G401.6 (cell line): ENCODE measurements at regions not wholly inside any gene's neighbourhood (a gene's known extent, or its start where the extent isn't known, plus 50 kb on each side); places are given as distances from the start of the nearest gene placed in this dataset.
"Not testable (repeated sequence)": the region's sequence is repeated elsewhere in the genome, so short reads cannot be mapped to it uniquely, and the experiment has no call there.

Source experiments
- FAIRE-seq: peaks from 2 replicates; lab custom pipeline; 2012; peaks lifted over from hg19 to GRCh38; lab: Jason Lieb, UNC

DNA sequence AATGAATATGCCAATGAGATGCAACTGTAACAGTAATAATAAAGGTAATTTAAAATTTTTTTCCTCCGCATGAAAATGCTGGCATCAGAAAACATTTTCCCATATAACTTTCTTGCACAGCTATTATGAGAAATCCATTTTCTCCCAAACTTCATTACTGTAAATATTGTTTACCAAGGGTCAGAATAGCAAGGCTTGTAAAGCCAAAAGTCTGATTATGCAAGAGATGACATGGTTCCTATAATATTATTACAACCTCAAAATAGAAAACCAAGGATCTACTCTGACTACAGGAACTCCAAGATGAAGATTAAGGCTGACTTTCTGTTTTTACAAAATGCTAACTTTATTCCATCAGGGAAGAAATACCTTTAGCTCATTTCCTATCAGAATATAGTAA is 162.7 kb upstream of the CDK1 start:
- no peak for FAIRE-seq

DNA sequence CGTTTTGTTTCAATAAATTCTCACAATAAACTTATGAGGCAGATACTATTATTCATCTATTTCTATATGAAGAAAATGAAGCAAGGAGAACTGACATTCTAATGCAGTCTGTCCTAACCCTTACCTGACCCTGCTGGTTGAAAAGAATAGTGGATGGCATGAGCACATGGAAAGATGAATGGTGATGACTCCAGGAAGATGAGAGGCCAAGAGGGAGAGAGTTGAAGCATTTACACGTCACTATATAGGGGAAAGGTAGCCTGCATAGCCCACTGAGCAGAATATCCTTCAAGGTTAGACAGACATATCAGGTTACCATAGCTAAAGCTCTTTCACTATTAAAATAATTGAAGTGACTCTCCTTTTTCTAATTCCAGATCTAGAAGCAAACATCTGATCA is 163.9 kb upstream of the CDK1 start:
- no peak for FAIRE-seq

DNA sequence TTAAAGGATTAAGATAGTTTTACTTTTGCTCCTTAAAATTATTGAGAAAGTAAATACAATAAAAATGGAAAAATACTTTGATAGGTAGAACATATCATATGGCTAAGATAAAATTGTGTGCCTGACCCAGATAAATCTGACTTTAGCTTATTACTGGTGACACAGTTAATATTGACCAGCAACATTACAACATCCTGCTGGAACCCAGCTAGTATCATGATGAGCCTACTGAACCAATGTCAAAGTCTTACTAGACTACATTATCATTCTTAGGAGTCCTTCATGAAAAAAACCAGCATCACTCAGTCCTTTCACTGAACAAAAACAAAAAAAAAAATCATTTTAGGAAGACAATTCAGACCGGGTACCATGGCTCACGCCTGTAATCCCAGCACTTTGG is 164.8 kb upstream of the CDK1 start:
- FAIRE-seq, result no peak

DNA sequence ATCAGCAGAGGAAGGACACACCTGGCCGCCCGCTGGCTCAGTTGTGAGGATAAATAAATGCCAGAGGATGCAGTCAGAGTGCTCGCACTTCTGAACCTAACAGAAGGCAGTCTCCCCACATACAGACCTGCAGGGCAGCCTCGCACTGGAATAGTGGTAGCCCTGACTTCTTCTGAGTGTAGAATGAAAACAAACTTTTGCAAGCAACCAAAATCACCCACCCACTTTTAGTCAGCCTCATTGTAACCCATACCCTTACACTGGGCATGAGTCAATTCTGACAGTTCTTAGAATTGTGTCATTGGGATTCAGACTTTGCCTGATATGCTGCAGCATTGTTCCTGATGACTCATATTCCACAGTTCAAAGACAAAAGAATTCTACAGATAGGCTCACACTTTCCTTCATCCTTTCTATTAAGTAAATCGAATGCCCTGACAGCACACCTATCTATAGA is 167.0 kb upstream of the CDK1 start:
- FAIRE-seq, result no peak

DNA sequence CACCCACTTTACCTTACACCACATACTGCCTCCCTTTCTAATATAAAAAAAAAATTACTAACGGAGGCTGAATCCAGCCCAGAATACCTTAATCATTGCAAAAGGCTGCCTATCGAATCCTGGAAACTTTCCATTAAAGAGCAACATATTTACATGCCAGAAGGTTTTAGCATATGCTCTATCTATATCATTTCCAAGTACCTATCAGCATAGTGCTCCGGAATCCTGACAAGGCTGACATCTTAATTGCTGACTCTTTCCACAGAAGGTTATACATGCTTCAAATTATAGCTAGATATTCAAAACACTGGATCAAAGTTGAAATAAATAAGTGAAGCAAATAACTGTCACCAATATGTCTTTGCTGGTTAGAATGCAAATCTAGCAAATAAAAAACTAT is 170.9 kb upstream of the CDK1 start:
- FAIRE-seq, result no peak

DNA sequence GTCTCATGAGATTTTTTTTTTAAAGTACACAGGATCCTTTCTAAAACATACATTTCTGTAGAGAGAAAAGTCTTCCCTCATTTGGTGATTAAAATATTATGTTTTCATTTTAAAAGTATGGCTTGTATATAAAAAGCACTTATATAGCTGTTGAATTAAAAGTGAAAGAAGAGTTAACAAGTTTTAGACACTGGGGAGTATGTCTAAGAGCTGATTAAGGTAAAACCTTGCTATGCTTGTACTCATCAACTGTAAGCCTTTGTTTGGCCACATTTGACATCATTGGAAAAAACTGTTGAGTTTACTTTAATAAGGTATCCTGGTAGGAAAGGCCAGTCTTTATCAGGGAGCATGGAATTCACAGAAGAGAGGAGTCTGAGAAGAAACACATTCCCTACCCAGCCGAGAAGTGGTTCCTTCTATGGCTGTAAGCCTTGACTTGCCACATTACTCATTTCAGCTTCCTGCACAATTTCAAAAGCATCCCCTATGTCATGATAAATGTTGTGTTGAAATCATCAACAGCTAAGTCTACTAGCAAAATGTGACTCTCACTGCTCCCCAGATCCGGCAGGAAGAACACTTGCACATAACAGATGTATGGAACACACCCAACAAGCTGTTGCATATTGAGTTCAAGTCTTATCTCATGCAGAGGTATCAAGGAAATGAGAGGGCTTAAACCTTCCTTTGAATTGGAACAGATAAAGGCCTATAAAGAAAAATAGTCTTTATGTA is 171.8 kb upstream of the CDK1 start:
- FAIRE-seq, result no peak

DNA sequence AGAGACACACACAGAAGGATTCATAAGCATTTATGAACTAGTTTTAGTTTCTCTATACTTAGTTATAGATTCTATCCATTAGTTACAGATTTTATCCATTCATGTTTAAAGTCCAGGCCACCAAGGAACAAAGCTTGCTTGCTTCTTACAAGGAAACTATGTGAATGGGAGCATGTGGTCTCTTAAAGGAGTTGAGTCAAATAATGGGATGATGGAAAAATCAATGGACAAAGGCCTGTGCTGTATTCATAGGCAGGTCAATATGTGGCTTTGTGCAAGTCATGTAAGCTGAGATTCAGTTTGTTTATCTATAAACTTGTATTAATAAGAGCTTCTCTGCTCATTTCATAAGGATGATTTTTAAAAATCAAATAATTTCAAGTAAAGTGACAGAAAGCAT is 172.8 kb upstream of the CDK1 start:
- FAIRE-seq, result no peak

DNA sequence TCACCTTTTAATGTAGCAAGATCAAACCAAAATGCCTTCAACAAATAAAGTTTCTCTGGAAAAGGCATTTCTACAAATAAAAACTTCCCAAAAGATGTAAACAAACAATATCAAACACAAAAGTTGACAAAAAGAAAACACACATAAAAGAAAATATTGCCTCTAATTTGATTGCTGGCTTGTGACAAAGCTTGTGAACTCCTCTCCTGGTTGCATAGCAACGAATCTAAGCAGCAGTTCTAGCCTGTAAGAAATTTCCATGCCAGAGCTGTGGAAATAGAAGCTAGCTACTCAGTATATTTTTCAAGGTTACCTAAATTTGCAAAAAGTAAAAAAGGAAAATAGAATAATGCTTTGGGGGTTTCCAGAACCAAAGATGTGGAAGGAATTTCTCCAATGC is 173.9 kb upstream of the CDK1 start:
- no peak for FAIRE-seq

DNA sequence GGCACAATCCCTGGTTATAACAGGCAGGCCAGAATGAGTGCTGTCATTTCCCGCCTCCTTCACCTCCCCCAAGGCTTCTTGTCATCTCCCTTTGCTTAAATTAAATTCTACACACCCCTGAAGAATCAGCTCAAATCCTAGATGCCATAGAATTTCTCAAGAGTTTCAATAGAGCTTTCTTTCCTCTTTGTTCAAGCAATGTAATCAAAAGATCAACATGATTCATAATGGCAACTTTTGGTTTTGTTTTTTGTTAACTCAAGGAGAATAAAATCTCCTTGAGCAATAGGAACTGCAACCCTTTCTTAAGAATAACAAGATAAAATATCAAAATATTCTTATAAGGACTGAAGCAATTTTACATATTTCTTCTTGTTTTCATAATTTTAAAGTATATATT is 180.8 kb upstream of the CDK1 start:
- FAIRE-seq, result no peak

DNA sequence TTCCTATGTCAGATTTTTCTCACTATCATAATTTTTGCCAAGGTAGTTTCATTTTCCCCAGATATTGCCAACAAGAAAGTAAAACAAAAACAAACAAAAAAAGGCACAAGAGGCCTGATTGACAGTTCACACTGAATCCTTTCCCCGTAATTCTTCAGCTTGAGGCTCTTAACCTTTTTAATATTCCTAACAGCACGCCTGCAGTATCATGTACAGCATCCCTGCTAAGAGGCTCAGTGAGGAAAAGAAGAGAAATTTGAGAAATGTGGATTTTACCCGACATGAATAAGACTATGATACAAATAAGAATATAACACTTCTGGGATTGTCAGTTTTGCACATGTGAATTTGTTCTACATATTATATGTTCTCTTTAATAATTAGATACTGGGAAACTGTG is 182.4 kb upstream of the CDK1 start:
- FAIRE-seq, result no peak

DNA sequence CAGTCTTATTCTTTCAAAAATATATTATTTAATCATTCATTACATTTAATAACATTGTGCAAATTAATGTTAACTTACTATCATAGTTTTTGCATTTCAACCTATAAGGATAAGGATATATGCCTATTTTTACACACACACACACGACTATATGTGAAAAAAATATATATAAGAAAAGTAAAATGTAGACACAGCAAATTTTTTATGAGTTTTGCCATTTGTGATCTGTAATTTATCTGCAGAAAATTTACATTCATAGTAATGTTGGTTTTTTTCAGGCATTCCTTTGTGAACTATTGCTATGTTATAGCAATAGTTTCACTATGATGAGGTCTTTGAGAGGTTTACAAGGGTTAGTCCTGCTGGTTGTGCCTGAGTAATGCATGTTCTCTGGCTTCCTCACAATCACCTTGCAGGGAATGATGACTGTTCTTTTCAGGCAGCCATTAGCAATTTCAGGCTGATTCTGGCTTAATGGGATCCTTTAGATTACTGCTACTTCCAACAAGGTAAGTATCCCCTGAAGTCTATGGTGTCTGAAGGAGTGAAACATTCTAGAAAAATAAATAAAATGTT is 183.7 kb upstream of the CDK1 start:
- FAIRE-seq, result no peak

DNA sequence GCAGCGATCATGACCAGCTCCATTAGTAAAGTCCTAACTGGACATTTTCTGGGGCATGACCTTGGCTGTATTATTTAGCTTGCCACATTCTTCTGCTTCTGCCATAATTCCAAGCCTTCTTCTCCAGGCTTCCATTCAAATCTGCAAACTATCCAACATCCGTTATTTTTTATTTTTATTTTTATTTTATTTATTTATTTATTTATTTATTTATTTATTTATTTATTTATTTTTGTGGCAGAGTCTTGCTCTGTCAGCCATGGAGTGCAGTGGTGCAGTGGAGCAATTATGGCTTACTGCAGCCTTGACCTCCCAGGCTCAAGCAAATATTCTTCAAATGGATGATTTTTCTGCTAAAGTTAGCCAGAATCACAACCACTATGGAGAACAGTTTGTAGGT is 187.2 kb upstream of the CDK1 start:
- no peak for FAIRE-seq

DNA sequence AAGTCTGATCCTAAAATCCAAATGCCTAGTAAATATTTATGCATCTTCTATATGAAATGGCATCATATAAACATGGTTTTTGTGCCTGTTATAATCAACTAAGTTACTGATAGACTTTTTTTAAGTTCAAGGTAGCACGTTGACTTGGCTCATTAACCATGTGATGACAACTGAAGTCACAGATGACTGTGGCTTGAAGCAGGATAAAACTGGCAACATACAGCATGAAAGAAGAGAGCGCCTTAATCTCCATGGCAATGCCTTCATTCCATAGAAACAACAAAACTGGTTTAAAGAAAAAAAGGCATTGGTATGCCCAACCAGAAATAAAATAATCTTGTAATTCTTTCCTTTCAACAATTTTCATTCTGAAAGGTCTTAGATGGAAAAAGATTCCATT is 188.9 kb upstream of the CDK1 start:
- FAIRE-seq, result no peak

DNA sequence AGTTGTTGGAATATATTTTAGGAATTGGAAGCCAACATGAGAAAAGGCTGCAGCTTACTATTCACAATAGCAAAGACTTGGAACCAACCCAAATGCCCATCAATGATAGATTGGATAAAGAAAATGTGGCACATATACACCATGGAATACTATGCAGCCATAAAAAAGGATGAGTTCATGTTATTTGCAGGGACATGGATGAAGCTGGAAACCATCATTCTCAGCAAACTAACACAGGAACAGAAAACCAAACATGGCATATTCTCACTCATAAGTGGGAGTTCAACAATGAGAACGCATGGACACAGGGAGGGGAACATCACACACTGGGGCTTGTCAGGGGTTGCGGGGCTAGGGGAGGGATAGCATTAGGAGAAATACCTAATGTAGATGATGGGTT is 192.1 kb upstream of the ANK3 start:
- not testable (repeated sequence) for FAIRE-seq

DNA sequence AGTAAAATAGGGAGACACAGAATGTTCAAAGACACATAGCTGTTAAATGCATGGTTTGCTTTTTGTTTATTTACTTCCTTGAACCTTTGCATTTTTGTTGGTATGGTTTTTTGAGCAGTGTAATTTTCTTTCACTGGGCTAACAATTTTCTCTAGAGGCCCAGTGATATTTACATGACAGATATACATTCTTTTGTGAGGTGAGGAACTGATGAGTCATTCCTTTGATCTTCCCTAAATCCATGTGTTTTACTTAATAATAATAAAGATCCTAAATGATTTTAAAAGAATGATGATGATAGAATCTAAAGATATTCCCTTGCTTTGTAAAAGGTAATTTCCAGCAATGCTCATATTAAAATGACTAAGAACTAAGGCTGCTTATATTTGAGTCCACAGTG is 188.5 kb upstream of the ANK3 start:
- FAIRE-seq, result no peak

DNA sequence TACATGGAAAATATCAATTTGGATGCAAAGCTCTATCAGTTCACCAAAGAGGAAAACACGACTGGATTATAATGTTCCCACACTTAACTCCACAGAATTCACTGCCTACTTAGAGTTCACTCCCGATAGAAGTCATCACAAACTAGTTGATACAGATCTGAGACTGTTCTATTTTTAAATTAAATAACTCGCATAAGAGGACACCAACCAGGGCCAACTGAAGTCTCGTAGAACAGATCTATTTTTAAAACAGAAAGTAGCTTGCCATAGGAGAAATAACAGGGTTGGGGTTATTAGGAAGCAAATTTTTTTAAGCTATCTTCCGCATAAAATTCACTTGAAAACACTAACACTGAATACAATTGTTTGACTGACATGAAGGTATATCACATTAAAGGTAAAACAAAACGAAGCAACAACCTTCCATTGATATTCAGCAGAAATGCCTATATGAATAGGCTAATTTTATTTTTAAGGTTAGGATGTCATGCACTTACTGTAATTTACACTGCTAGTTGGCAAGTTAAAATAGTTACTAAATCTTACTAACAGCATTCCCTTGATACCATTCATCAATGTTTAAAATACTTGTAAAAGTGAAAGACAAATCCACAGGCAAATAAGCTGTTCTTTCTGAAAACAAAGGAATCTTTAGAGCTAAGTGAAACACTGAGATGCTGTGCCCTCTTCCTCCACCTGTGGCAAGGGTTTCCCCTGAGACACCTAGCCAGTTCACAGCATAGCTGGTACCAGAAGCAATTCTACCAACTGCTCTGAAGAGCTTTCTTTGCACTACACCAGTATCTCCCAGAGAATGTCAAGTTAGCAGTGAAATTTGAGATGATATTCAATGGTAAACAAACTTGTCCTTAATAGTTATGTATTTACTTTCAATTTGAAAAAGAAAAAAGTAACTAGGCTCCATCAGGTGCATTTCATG is 186.7 kb upstream of the ANK3 start:
- no peak for FAIRE-seq

DNA sequence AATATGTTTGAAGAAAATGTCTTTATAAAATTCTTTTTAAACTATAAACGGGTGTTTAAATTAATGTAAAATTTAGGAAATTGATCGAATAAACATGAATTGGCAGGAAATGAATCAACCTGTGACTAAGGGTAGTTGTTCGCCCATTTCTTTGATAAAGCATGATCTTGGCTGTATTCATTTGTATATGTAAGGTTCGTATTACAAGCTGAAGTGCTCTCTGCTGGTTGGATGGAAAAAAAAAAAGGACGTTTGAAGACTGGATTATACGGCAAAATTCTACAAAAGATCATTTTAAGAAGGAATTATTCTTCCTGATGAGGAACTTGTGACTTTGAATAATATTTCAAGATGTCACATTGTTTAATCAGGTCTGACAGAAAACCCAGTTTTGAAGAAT is 185.4 kb upstream of the ANK3 start:
- no peak for FAIRE-seq

DNA sequence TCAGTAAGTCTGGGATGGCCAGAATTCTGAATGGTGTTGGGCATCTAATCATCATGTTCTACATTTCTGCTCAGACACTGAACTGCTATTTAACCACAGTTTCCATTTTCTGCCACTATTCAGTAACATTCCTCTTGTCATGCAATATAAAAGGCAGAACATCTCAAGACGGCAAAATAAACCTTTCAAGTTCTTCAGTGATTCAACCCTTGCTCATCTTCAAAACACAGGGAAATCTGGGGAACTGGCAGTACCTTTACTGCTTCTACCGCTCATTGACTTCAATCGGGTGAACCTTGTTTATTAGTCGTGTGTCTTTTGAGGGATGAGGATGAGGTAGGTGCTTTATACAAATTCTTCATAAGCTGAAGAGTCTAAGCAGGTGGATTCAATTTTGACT is 184.7 kb upstream of the ANK3 start:
- FAIRE-seq, result no peak

DNA sequence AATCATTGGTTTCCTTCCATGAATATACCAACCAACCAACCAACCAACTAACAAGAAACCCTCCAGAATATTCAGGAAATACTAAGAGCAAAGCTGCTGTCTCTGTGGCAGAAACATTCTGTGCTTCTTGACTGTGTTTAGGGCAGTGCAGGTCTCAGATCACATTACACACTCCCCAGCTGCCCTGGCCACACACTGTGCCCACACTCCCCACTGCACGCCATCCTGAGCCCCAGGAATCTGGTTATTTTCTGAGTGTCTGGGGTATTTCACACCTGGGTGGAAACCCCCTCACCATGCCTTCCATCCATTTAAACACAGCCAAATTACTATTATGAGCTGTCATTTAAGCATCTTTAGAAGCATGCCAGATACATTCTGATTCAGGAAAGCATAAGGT is 183.7 kb upstream of the ANK3 start:
- FAIRE-seq, result no peak

DNA sequence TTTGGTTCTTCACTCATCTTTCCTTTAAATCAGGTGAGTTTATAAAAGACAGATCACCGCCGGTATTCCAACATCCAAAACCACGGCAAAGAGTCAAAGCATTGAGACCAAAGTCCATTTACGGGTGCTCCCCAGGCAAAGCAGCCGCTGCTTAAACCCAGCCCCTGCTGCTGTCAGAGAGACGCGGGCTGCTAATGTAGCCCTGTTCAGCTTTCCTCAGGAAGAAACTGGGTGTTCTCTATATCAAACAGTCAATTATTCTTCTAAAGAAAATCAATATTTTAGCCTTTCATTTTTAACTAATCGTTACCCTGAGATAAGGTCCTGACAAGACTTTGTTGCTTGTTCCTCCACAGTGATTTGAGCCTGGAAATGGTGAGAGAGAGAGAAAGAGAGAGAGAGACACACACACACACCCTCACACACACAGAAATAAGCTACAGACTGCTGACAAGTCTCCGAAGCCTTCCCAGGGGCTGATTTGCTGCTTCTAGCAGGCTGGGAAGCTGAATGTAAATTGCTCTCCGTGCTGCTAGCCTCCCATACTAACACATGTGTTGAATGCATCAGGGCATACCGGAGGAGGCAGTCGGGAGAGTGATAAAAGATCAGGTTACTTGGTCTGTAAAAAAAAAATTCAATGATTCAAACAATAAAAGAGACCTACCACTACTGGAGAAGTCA is 183.0 kb upstream of the ANK3 start:
- no peak for FAIRE-seq

DNA sequence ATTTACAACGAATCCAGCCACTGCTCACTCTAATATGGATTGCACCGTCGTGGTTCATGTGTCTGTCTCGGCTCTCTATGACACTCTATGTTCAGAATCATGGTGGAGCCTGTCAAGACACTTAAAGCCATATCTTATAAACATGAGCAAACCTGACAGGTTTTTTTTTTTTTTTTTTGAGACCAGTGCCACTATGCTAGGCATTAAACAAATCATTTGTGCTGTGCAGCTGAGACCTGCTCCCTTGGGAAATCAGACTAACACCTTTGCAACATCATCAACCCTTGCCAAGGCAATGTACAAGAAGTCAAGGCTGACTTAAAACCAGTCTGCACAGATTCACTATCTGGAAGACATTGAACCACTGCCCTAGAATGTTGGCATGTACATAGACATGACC is 181.2 kb upstream of the ANK3 start:
- FAIRE-seq, result no peak

DNA sequence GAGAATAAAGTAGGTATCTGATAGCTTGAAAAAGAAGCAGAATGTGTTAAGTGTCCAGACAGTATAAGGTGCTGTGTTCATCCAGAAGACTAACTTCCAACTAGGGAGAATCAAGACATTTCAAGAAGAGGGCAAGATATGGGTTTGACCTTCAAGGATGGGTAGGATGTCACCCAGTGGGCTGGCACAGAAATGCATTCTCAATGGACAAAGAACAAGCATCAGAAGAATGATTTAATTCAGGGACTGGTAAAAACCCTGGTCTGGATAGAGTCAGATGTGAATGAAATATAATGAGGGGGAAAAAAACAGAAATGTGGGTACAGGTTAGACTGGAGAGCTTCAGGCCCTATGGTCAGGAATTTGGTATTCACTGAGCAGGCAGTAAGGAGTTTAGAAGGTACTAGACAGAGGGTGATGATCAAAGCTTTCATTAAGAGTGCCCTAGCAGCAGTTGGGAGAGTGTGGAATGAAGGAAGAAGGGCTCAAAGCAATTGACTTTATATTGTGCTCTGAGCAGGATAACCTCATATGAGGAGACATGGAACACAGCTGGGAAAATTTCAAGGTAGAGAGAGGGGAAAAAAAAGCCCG is 180.7 kb upstream of the ANK3 start:
- no peak for FAIRE-seq
